Epithelial cell of esophagus (primary cell): ENCODE measurements at regions not wholly inside any gene's neighbourhood (a gene's known extent, or its start where the extent isn't known, plus 50 kb on each side); places are given as distances from the start of the nearest gene placed in this dataset.

Experiments
- DNase-seq: peaks from one replicate; pipeline ENCODE4 v3.0.0; 2010; ENCODE audit warnings: low read depth
- H3K4me3 ChIP-seq: 2 replicates; pipeline ENCODE4 v1.5.1; 2011; ENCODE audit warnings: mild to moderate bottlenecking, low read length, control low read depth
- TF ChIP-seq, protein P1 (sequence below): IDR thresholded peaks from 2 replicates; pipeline ENCODE4 v1.5.1; 2011; ENCODE audit warnings: low read depth, mild to moderate bottlenecking, low read length, control low read depth, inconsistent platforms; ENCODE audit not compliant: insufficient read depth; ENCODE audit errors: missing control alignments

DNA sequence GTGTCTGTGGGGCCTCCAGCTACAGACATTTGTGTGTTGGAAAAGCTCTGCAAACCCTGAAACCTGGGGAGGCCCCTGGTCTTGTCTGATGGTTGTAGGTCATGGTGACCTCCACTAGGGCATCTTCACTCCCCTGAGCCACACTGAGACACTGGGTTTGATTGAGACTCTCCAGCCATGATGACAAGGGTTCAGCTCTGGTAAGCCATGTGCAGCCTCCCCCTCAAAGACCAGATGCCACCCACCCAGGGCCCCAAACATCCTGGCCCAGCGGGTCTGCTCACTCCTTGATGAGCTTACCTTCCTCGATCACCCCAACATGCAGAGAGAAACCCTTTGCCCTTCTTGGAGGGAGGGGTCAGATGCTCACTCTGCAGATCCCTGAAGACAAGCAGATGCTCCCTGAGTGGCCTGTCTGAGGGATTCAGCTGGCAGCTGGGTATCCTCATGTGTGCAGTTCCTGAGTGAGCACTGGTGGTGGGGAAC is 101.6 kb downstream of the METRNL start:
- DNase-seq: no peak
- TF ChIP-seq, protein P1, sequence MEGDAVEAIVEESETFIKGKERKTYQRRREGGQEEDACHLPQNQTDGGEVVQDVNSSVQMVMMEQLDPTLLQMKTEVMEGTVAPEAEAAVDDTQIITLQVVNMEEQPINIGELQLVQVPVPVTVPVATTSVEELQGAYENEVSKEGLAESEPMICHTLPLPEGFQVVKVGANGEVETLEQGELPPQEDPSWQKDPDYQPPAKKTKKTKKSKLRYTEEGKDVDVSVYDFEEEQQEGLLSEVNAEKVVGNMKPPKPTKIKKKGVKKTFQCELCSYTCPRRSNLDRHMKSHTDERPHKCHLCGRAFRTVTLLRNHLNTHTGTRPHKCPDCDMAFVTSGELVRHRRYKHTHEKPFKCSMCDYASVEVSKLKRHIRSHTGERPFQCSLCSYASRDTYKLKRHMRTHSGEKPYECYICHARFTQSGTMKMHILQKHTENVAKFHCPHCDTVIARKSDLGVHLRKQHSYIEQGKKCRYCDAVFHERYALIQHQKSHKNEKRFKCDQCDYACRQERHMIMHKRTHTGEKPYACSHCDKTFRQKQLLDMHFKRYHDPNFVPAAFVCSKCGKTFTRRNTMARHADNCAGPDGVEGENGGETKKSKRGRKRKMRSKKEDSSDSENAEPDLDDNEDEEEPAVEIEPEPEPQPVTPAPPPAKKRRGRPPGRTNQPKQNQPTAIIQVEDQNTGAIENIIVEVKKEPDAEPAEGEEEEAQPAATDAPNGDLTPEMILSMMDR: no peak
- no peak overlapping the region for H3K4me3 ChIP-seq

DNA sequence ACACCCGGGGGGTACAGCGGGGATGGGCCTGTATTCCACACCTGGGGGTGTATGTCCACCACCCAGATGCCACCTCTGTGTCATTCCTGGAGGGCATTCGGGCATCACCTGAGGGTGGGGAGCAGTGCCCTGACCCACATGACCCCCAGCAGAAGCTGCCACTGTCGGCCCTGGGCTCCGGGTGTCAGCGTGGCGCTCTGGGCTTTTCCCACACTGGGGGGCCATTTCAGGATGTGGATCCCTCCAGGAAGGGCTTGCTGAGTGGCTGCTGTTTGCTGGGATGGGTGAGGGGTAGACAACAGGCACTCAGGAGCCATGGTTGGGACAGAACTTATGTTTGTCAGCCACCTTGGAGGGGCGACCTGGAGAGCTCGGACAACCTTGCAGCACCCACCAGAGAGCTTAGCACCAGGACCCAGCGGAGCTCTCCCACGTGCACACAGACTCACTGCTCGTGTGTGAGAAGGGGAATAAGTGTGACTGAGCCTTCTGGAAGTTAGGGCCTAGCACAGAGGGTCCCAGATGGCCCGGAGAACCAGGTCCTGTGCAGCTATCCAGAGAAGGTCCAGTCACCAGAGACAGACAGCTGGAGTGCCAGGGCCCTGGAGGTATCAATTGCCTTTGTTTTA is 102.7 kb downstream of the METRNL start:
- DNase-seq: no peak
- H3K4me3 ChIP-seq: no peak overlapping the region
- TF ChIP-seq, protein P1: no peak

GRCh38 chr17:83182620-83183101 is 103.3 kb downstream of the METRNL start:
- H3K4me3 ChIP-seq: no peak overlapping the region
- TF ChIP-seq, protein P1: no peak
- DNase-seq: no peak

DNA sequence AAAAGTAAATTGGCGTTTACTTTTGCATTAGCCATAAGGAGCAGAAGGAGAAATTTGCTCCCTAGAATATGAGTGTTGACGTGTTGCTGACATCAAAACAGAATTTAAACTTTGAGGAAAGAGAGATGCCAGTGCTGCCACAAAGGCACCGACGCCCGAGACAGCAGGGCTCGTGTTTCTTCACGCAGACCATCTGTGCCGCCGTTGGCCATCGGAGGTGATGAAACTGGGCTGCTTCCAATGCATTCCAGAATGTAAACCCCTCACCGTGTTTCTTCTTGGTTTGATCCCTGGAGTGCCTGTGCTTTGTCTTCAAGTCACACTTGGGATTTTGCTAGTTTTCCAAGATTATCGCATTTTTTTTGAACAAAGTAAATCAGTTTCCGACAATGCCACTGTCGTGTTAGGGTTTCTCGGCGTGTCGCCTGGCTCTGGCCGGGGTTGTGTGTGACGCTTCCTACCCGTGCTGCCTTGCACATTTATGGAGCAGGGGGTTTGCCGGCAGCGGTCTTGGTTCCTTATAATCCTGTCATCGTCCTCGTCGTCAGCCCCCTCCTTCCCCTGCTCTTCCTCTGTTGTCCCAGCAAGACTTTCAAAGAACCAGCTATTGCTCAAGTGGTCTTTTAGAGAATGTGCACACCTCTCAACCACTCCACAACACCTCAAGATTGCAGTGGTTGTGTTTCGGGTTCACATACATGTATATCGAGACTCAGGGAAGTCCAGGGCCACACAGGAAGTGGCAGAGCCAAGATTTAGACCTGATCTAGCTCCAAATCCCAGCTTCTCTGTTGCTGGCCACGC is 103.9 kb downstream of the METRNL start:
- TF ChIP-seq, protein P1: no peak
- no peak for DNase-seq
- H3K4me3 ChIP-seq: no peak overlapping the region

DNA sequence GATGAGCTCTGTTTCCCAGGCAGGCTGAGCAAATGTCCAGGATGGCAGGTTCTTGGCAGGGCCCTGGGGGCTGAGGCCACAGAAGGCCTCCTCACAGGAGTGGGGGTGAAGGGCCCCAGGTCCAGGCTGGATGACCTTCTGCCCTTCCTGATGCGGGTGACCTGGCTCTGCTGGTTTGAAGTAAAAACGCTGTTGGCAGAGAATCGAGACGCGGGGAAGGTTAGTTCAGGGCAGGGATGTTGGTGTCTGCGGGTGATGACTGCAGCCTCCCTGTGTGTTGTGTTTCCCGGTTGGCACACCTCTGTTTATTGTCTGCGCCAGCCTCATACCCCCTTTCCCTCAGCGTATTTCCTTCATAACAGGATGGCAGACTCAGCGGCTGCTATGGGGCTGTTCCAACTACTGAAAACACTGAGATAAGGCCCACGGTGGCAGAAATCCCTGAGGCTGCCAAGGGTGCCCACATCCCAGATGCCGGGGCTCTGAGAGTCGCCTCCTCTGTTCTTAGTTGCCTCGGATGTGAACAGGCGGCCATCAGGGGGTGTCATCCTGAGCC is 104.6 kb downstream of the METRNL start:
- no peak overlapping the region for H3K4me3 ChIP-seq
- no peak for DNase-seq
- TF ChIP-seq, protein P1: no peak

DNA sequence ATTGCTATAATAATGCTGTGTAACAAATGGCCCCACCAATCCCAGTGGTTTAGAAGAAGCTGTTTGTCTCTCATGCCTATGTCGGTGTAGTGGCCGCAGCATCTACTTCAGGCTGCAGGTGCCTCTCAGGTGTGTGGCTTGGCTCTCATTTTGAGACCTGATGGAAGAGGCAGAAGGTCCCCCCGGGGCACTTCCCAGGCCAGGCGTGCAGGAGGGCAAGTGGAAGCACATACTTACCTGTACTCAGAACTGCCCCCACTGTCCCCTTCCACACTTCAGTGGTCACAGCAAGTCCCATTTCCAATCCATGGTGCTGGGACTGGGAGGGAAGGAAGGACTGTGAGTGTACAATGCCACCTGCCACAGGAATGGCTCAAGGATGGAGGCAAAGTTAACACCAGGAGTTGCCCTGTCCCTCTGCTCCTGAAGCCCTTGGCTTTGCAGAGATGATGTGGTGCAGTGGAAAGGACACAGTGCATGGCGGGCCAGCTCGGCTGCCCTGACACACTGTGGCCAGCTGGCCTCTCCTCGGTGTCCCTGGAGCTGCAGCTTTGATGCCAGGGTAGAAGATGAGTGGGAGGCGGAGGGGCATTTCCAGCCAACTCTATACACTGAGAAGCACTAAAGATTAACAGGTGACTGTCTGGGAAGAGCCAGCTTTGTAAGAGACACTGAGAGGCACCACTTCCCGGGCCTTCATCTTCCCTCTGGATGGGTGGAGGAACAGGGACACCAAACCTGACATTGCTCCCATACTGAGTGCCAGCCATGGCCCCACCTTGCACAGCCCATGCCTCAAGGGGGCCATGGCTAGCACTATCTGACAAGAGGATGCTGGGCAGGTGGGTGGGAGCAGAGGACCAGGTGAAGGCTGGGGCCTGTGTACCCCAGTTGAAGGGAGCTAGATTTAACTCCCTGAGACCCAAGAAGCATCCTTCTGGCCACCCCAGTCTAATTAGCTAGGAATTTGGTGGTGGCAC is 105.9 kb downstream of the METRNL start:
- H3K4me3 ChIP-seq: no peak overlapping the region
- TF ChIP-seq, protein P1: no peak
- DNase-seq: no peak
